ENCODE measurements at regions not wholly inside any gene's neighbourhood (a gene's known extent, or its start where the extent isn't known, plus 50 kb on each side); places are given as distances from the start of the nearest gene placed in this dataset.
"Not testable (repeated sequence)": the region's sequence is repeated elsewhere in the genome, so short reads cannot be mapped to it uniquely, and the experiment has no call there.

- DNase-seq (ENCODE audit: low read depth), result no peak
Measured at GRCh38 chr2:134014196-134014960, 239.5 kb upstream of the MGAT5 start.

- no peak for DNase-seq (ENCODE audit: low read depth)
Measured at GRCh38 chr2:134019871-134020270, 234.0 kb upstream of the MGAT5 start.

GRCh38 chr2:134020608-134021007 is 233.3 kb upstream of the MGAT5 start:
- no peak for DNase-seq (ENCODE audit: low read depth)

- DNase-seq (ENCODE audit: low read depth), result no peak
Measured at GRCh38 chr2:134021830-134022524, 231.9 kb upstream of the MGAT5 start.

- DNase-seq (ENCODE audit: low read depth), result no peak
Measured at GRCh38 chr2:134023854-134024253, 230.0 kb upstream of the MGAT5 start.

- no peak for DNase-seq (ENCODE audit: low read depth)
Measured at GRCh38 chr2:134027980-134028379, 225.9 kb upstream of the MGAT5 start.

GRCh38 chr2:134029418-134029817 is 224.5 kb upstream of the MGAT5 start:
- no peak for DNase-seq (ENCODE audit: low read depth)

GRCh38 chr2:134031539-134031938 is 222.3 kb upstream of the MGAT5 start:
- no peak for DNase-seq (ENCODE audit: low read depth)

- DNase-seq (ENCODE audit: low read depth), result peak; percentile 6
Measured at GRCh38 chr2:134035605-134036370, 218.1 kb upstream of the MGAT5 start.

- no peak for DNase-seq (ENCODE audit: low read depth)
Measured at GRCh38 chr2:134039912-134040581, 213.8 kb upstream of the MGAT5 start.

- DNase-seq (ENCODE audit: low read depth), result not testable (repeated sequence)
Measured at GRCh38 chr2:134040626-134041172, 213.2 kb upstream of the MGAT5 start.

- DNase-seq (ENCODE audit: low read depth), result no peak
Measured at GRCh38 chr2:134041877-134042276, 212.0 kb upstream of the MGAT5 start.

- DNase-seq (ENCODE audit: low read depth), result not testable (repeated sequence)
Measured at GRCh38 chr2:134043028-134043427, 210.8 kb upstream of the MGAT5 start.

GRCh38 chr2:134052173-134052572 is 201.7 kb upstream of the MGAT5 start:
- no peak for DNase-seq (ENCODE audit: low read depth)

GRCh38 chr2:134056173-134056572 is 197.7 kb upstream of the MGAT5 start:
- no peak for DNase-seq (ENCODE audit: low read depth)

- DNase-seq (ENCODE audit: low read depth), result not testable (repeated sequence)
Measured at GRCh38 chr2:134061066-134061465, 192.8 kb upstream of the MGAT5 start.

GRCh38 chr2:134062235-134062634 is 191.6 kb upstream of the MGAT5 start:
- not testable (repeated sequence) for DNase-seq (ENCODE audit: low read depth)

GRCh38 chr2:134063916-134064315 is 190.0 kb upstream of the MGAT5 start:
- not testable (repeated sequence) for DNase-seq (ENCODE audit: low read depth)

- peak; percentile 43 for DNase-seq (ENCODE audit: low read depth)
Measured at GRCh38 chr2:134070281-134070741, 183.6 kb upstream of the MGAT5 start.

GRCh38 chr2:134072341-134072740 is 181.5 kb upstream of the MGAT5 start:
- DNase-seq (ENCODE audit: low read depth), result no peak

- DNase-seq (ENCODE audit: low read depth), result no peak
Measured at GRCh38 chr2:134073023-134073422, 180.8 kb upstream of the MGAT5 start.

GRCh38 chr2:134074619-134075018 is 179.3 kb upstream of the MGAT5 start:
- no peak for DNase-seq (ENCODE audit: low read depth)

Data from Daoy (cell line).